MM.1S (cell line): ENCODE measurements at regions not wholly inside any gene's neighbourhood (a gene's known extent, or its start where the extent isn't known, plus 50 kb on each side); places are given as distances from the start of the nearest gene placed in this dataset.

Source experiments
- DNase-seq: peaks from one replicate; pipeline ENCODE4 v3.0.0-alpha.2; 2015
- H2AFZ ChIP-seq: fragments of 300-600 bp; sonication (generic); 2 replicates; pipeline ENCODE4 v1.6.0; 2016; ENCODE audit warnings: antibody characterized with exemption, low read length
- H3F3A ChIP-seq: fragments of 300-600 bp; sonication (generic); 2 replicates; pipeline ENCODE4 v1.6.1; 2016; ENCODE audit warnings: mild to moderate bottlenecking, antibody characterized with exemption, low read length, moderate library complexity, mixed read lengths; ENCODE audit not compliant: insufficient read depth
- H3K27ac ChIP-seq: fragments of 300-600 bp; sonication (generic); 2 replicates; pipeline ENCODE4 v1.5.1; 2016; ENCODE audit warnings: mild to moderate bottlenecking, low read length
- H3K27me3 ChIP-seq: fragments of 300-600 bp; sonication (generic); replicated peaks from 2 replicates; pipeline ENCODE4 v1.6.0; 2016; ENCODE audit warnings: low read length; ENCODE audit not compliant: insufficient read depth
- H3K36me3 ChIP-seq: fragments of 300-600 bp; sonication (generic); replicated peaks from 2 replicates; pipeline ENCODE4 v1.6.1; 2016; ENCODE audit warnings: mild to moderate bottlenecking, low read length, mixed read lengths; ENCODE audit not compliant: insufficient read depth
- H3K4me1 ChIP-seq: fragments of 300-600 bp; sonication (generic); 2 replicates; pipeline ENCODE4 v1.6.1; 2016; ENCODE audit warnings: low read length, mixed read lengths
- H3K4me2 ChIP-seq: fragments of 300-600 bp; sonication (generic); 2 replicates; pipeline ENCODE4 v1.6.0; 2016; ENCODE audit warnings: low read depth, low read length
- H3K4me3 ChIP-seq: fragments of 300-600 bp; sonication (generic); 2 replicates; pipeline ENCODE4 v1.5.1; 2016; ENCODE audit warnings: low read length, mixed read lengths
- H3K79me2 ChIP-seq: fragments of 300-600 bp; sonication (generic); 2 replicates; pipeline ENCODE4 v1.6.1; 2016; ENCODE audit warnings: mixed run types, low read length, mixed read lengths
- H3K9ac ChIP-seq: fragments of 300-600 bp; sonication (generic); 2 replicates; pipeline ENCODE4 v1.6.1; 2016; ENCODE audit warnings: low read length, mixed read lengths
- H3K9me2 ChIP-seq: fragments of 300-600 bp; sonication (generic); replicated peaks from 2 replicates; pipeline ENCODE4 v1.6.1; 2016; ENCODE audit warnings: mild to moderate bottlenecking, low read length, mixed read lengths; ENCODE audit not compliant: insufficient read depth
- H3K9me3 ChIP-seq: fragments of 300-600 bp; sonication (generic); replicated peaks from 2 replicates; pipeline ENCODE4 v1.6.1; 2016; ENCODE audit warnings: mild to moderate bottlenecking, low read length, mixed read lengths; ENCODE audit not compliant: insufficient read depth
- H4K20me1 ChIP-seq: fragments of 300-600 bp; sonication (generic); 2 replicates; pipeline ENCODE4 v1.6.1; 2016; ENCODE audit warnings: mild to moderate bottlenecking, low read length, moderate library complexity, mixed read lengths; ENCODE audit not compliant: insufficient read depth
- CTCF ChIP-seq: fragments of 300-600 bp; sonication (generic); IDR thresholded peaks from 2 replicates; pipeline ENCODE4 v1.5.1; 2016; ENCODE audit warnings: antibody characterized with exemption, low read length, mixed read lengths
- EZH2 ChIP-seq: fragments of 300-600 bp; sonication (generic); optimal IDR thresholded peaks from 2 replicates; pipeline ENCODE3; 2017; ENCODE audit warnings: low read depth, mild to moderate bottlenecking, antibody characterized with exemption, low read length, mixed read lengths
- EZH2phosphoT487 ChIP-seq: fragments of 300-600 bp; sonication (generic); IDR thresholded peaks from 2 replicates; pipeline ENCODE4 v1.6.1; 2018; ENCODE audit warnings: antibody characterized with exemption, low read length

DNA sequence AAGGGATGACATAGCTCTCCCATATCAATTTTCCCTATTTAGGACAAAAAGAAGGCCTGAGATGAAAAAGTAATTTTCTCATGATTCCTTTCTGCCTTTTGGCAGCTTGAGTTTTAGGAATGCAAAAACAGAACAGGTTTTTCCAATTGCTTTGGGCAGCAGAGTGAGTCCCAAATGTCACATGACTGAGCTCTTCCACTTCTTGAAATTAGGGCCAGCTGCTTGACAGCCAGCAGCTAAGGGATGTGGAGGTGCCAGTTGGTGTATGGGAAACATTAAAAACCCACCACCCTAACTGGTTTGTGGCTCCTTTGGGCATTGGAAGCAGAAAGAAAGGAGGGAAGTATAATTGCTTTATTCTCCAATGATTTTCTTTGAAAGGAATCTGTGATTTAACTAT lies 133.8 kb upstream of the FAM20A start:
- no peaks in the 10 kb centered on the region for H3K79me2 ChIP-seq
- no peaks in the 10 kb centered on the region for H3K36me3 ChIP-seq
- no peak for DNase-seq
- H2AFZ ChIP-seq: no peak overlapping the region
- H3K9me3 ChIP-seq: no peaks in the 10 kb centered on the region
- H3K4me3 ChIP-seq: no peak overlapping the region
- H3K27me3 ChIP-seq: no peaks in the 10 kb centered on the region
- no peaks in the 10 kb centered on the region for H3K4me1 ChIP-seq
- H3K4me2 ChIP-seq: no peak overlapping the region
- no peak overlapping the region for H3K9ac ChIP-seq
- H4K20me1 ChIP-seq: no peaks in the 10 kb centered on the region
- no peak overlapping the region for H3K27ac ChIP-seq
- no peaks in the 10 kb centered on the region for H3F3A ChIP-seq
- TF ChIP-seq EZH2: no peak
- TF ChIP-seq CTCF: no peak
- TF ChIP-seq EZH2phosphoT487: no peak
- H3K9me2 ChIP-seq: no peaks in the 10 kb centered on the region

- Histone ChIP-seq H3K9me2 (no peaks in the 10 kb centered on the region), H4K20me1 (no peaks in the 10 kb centered on the region), H3K4me3 (no peak overlapping the region), H3F3A (no peaks in the 10 kb centered on the region), H3K27me3 (no peaks in the 10 kb centered on the region), H3K9ac (no peak overlapping the region), H3K36me3 (no peaks in the 10 kb centered on the region), H3K27ac (no peak overlapping the region), H3K4me2 (no peak overlapping the region), H3K79me2 (no peaks in the 10 kb centered on the region), H2AFZ (no peak overlapping the region), H3K9me3 (no peaks in the 10 kb centered on the region), H3K4me1 (no peaks in the 10 kb centered on the region)
- no peak for TF ChIP-seq CTCF
- no peak for TF ChIP-seq EZH2phosphoT487
- TF ChIP-seq EZH2: no peak
- DNase-seq: no peak
Observed at GRCh38 chr17:68734187-68734900, 133.2 kb upstream of the FAM20A start.

- H4K20me1 ChIP-seq: no peaks in the 10 kb centered on the region
- no peak overlapping the region for H3K27ac ChIP-seq
- no peak overlapping the region for H3K9ac ChIP-seq
- H2AFZ ChIP-seq: no peak overlapping the region
- no peak overlapping the region for H3K4me2 ChIP-seq
- no peaks in the 10 kb centered on the region for H3F3A ChIP-seq
- no peaks in the 10 kb centered on the region for H3K9me3 ChIP-seq
- no peaks in the 10 kb centered on the region for H3K27me3 ChIP-seq
- DNase-seq: no peak
- no peaks in the 10 kb centered on the region for H3K9me2 ChIP-seq
- H3K4me3 ChIP-seq: no peak overlapping the region
- TF ChIP-seq CTCF (no peak), EZH2phosphoT487 (no peak), EZH2 (no peak)
- H3K4me1 ChIP-seq: no peaks in the 10 kb centered on the region
- no peaks in the 10 kb centered on the region for H3K36me3 ChIP-seq
- no peaks in the 10 kb centered on the region for H3K79me2 ChIP-seq
Observed at GRCh38 chr17:68733241-68734176, 132.3 kb upstream of the FAM20A start.
